Activated CD4-positive, alpha-beta T cell treated with anti-CD3 and anti-CD28 coated beads, Interleukin-2, amount 50 U/mL, for 4 hours (primary cell): ENCODE measurements at regions not wholly inside any gene's neighbourhood (a gene's known extent, or its start where the extent isn't known, plus 50 kb on each side); places are given as distances from the start of the nearest gene placed in this dataset.

Experiments used
- DNase-seq, 2 experiments: peaks; one replicate each; pipeline ENCODE4 v3.0.0-alpha.2; 2020

- no peak for DNase-seq
Observed at GRCh38 chr20:57890202-57890800, 180.5 kb upstream of the PMEPA1 start.

GRCh38 chr20:57888591-57888990 is 178.8 kb upstream of the PMEPA1 start:
- DNase-seq = no peak

- DNase-seq = no peak
Observed at GRCh38 chr20:57884956-57885355, 175.1 kb upstream of the PMEPA1 start.

- no peak for DNase-seq
Observed at GRCh38 chr20:57883761-57884160, 173.9 kb upstream of the PMEPA1 start.

GRCh38 chr20:57883224-57883623 is 173.4 kb upstream of the PMEPA1 start:
- DNase-seq = no peak

GRCh38 chr20:57882451-57883161 is 172.8 kb upstream of the PMEPA1 start:
- no peak for DNase-seq

- no peak for DNase-seq
Observed at GRCh38 chr20:57881466-57882385, 171.9 kb upstream of the PMEPA1 start.

- DNase-seq = no peak
Observed at GRCh38 chr20:57880571-57880892, 170.7 kb upstream of the PMEPA1 start.

GRCh38 chr20:57879779-57880570 is 170.2 kb upstream of the PMEPA1 start:
- no peak for DNase-seq

- DNase-seq = no peak
Observed at GRCh38 chr20:57879437-57879778, 169.6 kb upstream of the PMEPA1 start.

GRCh38 chr20:57878786-57879424 is 169.1 kb upstream of the PMEPA1 start:
- no peak for DNase-seq

GRCh38 chr20:57877995-57878394 is 168.2 kb upstream of the PMEPA1 start:
- DNase-seq = no peak

GRCh38 chr20:57877131-57877824 is 167.5 kb upstream of the PMEPA1 start:
- DNase-seq = no peak

GRCh38 chr20:57876163-57876562 is 166.3 kb upstream of the PMEPA1 start:
- no peak for DNase-seq

- no peak for DNase-seq
Observed at GRCh38 chr20:57874141-57874540, 164.3 kb upstream of the PMEPA1 start.

GRCh38 chr20:57872816-57873409 is 163.1 kb upstream of the PMEPA1 start:
- DNase-seq = no peak

- DNase-seq = no peak
Observed at GRCh38 chr20:57871237-57871632, 161.4 kb upstream of the PMEPA1 start.

- DNase-seq = no peak
Observed at GRCh38 chr20:57870597-57871236, 160.9 kb upstream of the PMEPA1 start.

GRCh38 chr20:57869951-57870315 is 160.1 kb upstream of the PMEPA1 start:
- DNase-seq = no peak

- DNase-seq = no peak
Observed at GRCh38 chr20:57869291-57869950, 159.6 kb upstream of the PMEPA1 start.

- DNase-seq = no peak
Observed at GRCh38 chr20:57868310-57868709, 158.5 kb upstream of the PMEPA1 start.
